NCI-H2196 treated with DMSO at 0.1 percent for 48 hours (cell line): ENCODE measurements at regions not wholly inside any gene's neighbourhood (a gene's known extent, or its start where the extent isn't known, plus 50 kb on each side); places are given as distances from the start of the nearest gene placed in this dataset.
A peak's percentile ranks its signal among the peaks of the same experiment; 100 is the strongest.

Experiments
- DNase-seq: peaks from one replicate; lab custom pipeline; 2025; ENCODE audit not compliant: unreplicated experiment; lab: John Stamatoyannopoulos, UW

GRCh38 chr1:23639460-23640095, 52.0 kb upstream of the RPL11 start:
- DNase-seq: peak; percentile 72

GRCh38 chr1:23638786-23639241, 52.8 kb upstream of the RPL11 start:
- no peak for DNase-seq

GRCh38 chr1:23638188-23638619, 53.4 kb upstream of the RPL11 start:
- DNase-seq: no peak

DNA sequence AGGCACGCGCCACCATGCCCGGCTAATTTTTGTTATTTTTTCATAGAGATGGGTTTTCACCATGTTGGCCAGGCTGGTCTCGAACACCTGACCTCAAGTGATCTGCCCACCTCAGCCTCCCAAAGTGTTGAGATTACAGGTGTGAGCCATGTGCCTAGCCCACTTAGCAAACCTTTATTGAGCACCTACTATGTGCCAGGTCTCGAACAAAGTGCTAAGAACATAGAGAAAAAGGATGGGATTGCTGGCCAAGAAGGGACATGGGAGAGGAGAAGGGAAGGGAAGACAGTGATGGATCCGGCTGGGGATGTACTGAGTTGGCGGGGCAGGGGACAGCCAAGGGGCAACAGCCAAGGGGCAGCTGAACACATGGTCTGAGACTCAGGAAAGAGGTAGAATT, 55.6 kb upstream of the RPL11 start:
- no peak for DNase-seq

DNA sequence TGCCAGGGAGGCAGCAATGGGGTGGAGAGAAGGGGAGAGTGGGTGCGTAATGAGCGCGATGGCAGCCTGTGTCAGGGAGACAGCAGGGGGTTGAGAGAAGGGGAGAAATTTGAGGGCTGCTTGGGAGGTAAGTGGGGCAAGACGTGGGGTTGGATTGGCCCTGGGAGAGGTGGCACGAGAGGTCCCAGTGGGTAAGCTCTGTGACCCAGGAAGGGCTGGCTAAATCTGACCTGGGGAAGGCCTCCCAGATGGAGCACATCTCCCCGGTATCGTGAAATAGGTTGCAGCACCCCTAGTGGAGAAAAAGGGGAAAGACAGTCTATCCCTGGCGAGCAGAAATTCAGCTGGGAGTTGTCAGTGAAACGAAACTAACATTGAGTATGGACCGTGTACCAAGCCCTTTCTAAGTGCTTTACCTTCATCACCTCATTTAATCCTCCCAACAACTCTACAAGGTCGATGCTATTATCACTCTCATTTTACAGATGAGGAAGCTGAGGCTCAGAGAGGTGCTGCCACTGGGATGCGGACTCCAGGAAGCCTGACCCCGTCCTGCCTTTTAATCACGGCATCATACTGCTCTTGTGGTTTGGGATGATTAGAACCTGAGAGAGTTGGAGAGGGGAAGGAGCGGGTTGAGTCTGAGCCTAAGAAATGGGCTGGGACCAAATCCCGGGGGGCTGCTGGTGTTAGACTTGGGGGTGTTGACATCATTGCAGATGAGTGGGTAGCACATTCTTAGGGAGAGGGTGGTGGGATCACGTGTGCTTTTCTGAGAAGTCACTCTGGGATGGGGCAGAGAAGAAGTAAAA, 56.6 kb upstream of the RPL11 start:
- DNase-seq: peak; percentile 75

- no peak for DNase-seq
Observed at GRCh38 chr1:23634518-23634839, 57.1 kb upstream of the RPL11 start.

DNA sequence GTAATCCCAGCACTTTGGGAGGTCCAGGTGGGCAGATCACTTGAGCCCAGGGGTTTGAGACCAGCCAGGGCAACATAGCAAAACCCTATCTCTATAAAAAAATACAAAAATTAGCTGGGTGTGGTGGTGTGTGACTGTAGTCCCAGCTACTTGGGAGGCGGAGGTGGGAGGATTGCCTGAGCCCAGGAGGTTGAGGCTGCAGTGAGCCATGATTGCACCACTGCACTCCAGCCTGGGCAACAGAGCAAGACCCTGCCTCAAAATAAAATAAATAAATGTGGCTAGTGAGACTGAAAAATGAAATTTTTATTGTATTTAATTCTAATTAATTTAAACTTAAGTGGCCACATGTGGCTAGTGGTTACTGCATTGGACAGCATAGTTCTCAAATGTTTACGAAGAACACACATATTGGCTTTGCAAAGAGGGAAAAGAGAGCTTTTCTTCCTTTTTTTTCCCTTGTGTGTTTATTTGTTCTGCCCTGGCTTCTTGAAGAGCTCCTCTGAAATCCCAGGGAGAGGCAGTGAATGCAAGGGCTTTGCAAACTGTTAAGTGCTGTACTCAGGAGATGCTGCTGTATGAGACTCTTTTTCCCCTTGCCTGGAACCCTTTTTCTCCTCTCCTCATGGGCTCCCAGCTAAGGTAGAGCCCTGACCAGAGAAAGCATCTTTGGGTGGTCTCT, 59.0 kb upstream of the RPL11 start:
- no peak for DNase-seq

DNA sequence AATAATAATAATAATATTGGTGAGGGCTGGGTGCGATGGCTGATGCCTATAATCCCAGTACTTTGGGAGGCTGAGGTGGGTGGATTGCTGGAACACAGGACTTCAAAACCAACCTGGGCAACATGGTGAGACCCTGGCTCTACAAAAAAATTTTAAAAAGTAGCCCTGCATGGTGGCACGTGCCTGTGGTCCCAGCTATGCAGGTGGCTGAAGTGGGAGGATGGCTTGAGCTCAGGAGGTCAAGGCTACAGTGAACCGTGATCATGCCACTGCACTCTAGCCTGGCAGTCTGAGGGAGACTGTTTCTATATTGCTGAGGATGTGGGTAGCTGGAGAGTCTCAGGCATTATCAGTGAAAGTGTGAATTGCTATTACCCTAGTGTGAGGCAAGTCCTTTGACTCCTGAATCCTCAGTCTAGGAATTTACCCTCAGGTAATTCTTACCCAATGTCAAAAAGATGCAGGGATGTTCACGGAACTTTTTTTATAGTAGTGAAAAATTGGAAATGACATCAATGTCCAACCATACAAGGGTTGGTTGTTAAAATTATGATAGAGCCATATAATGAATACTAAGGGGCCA, 61.8 kb upstream of the RPL11 start:
- DNase-seq: no peak

- DNase-seq: no peak
Observed at GRCh38 chr1:23628951-23629387, 62.6 kb upstream of the RPL11 start.

GRCh38 chr1:23627069-23627735, 64.4 kb upstream of the RPL11 start:
- no peak for DNase-seq

DNA sequence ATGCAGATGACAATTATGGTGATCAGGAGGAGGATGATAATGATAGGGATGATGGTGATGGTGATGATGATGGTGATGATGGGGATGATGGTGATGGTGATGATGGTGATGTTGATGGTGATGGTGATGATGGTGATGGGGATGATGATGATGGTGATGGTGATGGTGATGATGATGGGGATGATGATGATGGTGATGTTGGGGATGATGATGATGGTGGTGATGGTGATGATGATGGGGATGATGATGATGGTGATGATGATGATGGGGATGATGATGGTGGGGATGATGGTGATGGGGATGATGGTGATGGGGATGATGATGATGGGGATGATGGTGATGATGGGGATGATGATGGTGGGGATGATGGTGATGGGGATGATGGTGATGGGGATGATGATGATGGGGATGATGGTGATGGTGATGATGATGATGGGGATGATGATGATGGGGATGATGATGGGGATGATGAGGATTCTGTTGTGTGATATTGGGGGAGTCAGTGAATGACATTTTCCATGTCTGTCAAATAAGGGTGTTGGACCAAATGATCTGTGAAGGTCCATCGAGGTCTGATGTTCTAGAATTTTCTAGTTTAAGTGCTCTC, 65.6 kb upstream of the RPL11 start:
- no peak for DNase-seq

DNA sequence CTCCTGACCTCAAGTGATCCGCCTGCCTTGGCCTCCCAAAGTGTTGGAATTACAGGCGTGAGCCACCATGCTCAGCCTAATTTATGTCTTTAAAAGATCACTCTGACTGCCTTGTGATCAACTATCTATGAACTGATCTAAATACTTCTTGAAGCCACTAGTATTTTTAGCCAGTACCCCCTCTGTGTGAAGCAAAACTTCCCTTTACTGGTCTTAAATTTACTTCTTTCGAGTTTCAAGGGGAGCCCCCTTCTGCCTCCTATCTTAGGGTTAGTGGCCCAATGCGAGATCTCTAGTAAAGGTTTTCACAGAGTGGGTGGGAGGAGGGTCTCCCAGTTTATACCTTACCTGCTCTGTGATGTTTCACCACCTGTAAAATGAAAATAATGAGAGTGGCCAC, 66.1 kb upstream of the RPL11 start:
- DNase-seq: no peak

DNA sequence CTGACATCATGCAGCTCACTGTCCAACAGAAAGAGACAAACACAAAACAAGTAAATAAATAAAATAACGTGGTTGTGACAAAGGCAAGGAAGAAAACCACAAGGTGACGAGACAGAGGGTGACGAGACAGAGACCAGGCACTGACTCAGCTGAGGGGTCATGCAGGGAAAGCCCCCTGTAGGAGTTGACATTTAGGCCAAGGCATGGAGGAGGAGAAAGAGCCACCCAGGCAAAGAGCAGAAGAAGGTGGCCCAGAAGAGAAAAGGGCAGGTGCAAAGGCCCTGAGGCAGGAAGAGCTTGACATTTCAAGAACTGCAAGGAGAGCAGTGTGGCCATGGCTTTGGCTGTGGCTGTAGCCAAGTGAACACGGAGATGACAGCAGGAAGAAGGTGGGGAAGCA, 65.1 kb upstream of the ID3 start:
- DNase-seq: no peak

DNA sequence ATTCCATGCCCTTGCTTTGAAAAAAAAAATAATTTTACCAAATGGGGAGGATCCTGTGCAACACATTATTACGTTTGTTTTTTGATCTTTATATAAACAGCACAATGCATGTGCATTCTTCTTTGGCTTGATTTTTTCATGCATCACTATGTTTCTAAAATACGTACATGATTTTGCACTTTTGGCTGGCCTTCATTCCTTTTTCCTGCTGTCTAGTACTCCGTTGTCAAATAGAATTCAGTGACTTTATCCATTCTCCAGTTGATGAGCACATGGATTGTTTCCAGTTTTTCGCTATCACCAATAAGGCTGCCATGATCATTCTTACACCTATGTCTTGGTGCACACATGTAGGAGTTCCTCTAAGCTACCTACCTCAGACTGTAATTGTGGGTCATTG, 63.0 kb upstream of the ID3 start:
- DNase-seq: no peak

DNA sequence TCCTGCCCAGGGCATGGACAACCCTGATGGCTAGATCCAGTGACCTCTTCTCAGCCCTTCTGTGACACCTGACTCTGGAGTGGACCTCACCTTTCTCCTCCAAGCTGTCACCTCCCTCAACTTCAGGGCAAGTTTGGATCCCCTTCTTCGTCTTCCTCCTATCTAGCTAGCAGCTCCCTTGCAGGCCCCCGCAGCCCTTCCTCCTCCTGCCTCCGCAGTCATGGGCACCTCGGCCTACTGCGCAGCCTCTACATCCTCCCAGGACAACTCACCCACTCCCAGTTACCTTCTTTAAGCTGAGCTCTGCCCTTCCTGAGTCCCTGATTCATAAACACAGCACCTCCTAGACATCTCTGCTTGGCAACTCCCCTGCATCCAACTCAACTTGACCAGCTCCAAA, 61.3 kb upstream of the ID3 start:
- no peak for DNase-seq

- peak; percentile 69 for DNase-seq
Observed at GRCh38 chr1:23619299-23620188, 60.2 kb upstream of the ID3 start.

DNA sequence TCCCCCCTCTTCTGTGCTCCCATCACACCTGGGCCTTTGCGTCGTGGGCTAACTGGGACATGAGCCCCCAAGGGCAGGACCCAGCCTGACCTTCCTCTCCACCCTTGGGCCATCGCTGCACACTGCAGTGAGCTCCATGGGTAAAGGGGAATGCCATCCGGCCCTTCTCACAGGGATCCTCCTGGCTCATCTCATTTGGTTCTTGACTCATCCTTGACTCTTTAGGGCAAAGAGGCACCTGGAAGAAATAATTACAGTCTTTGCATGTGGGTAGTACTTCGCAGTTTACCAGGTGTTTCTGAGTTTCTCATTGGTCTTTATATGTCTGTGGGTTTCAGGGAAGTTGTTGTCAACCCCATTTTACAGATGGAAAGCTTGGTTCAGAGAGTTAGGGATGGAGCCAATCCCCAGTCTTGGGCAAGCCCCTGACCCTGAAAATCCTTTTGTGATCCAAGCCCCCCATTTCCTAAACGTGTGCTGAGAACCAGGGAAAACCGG, 59.3 kb upstream of the ID3 start:
- DNase-seq: no peak

- DNase-seq: no peak
Observed at GRCh38 chr1:23617084-23617521, 57.8 kb upstream of the ID3 start.

- no peak for DNase-seq
Observed at GRCh38 chr1:23616292-23616824, 57.1 kb upstream of the ID3 start.
